IPS-18c (cell line): ENCODE measurements at regions not wholly inside any gene's neighbourhood (a gene's known extent, or its start where the extent isn't known, plus 50 kb on each side); places are given as distances from the start of the nearest gene placed in this dataset.

Experiments
- H3K4me3 ChIP-seq: 2 replicates; pipeline ENCODE4 v1.7.0; 2013; ENCODE audit warnings: low read depth, mild to moderate bottlenecking, low read length, moderate library complexity; ENCODE audit not compliant: insufficient read depth
- H3K9me3 ChIP-seq: one replicate; pipeline ENCODE4 v1.6.1; 2013; ENCODE audit warnings: mild to moderate bottlenecking, low read length, moderate library complexity; ENCODE audit not compliant: control insufficient read depth, insufficient read depth

DNA sequence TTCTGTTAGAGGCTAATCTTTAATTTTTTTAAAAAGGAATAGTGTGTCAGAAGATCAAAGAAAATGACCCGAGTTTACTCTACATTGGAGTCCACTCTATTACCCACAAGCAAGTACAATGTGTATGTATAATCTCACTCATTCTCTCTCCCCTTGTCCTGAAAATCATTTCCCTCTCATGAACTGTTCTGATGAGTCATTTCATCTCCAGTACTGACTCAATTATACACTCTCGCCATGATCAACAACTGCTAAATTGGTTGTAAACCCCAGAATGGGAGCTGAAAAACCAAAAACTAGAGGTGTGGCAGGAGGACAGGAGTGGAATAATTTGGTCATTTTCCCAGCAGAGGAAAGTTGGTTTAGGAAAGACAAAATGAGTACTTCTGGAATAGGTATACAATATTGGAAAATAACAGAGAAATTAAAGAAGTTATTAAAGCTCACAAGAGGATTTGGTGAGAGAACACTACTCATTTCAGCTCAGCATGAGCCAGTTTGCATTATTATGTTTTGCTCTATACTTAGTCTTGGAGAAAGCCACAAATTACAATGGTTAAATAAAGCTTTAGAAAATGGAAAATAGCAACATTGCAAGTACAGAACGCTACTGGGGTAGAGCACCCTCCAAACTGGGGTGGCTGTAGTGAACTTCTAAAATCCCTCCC is 144.3 kb upstream of the PFN2 start:
- no peak overlapping the region for H3K4me3 ChIP-seq

DNA sequence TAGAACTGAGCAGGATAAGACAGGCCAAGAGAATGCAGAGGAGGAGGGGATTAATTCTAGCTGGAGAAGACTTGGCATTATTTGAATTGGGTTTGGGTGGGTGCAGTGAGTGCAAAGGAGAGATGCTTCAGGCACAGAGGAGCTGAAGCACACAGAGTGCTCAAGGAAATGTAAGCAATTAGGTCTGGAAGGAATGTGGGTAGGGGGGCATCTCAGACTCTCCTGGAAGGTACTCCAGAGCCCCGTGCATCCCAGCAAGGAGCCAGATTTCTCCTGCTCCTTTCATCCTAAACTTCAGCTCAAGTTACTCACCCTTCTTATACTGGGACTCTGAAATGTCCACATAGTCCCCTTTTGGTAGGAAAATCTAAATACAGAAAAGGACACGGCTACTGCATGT is 143.6 kb upstream of the PFN2 start:
- H3K4me3 ChIP-seq = no peak overlapping the region
- no peaks in the 10 kb centered on the region for H3K9me3 ChIP-seq

More for the DNA sequence above, 144.3 kb upstream of the PFN2 start:
- H3K9me3 ChIP-seq = no peaks in the 10 kb centered on the region

DNA sequence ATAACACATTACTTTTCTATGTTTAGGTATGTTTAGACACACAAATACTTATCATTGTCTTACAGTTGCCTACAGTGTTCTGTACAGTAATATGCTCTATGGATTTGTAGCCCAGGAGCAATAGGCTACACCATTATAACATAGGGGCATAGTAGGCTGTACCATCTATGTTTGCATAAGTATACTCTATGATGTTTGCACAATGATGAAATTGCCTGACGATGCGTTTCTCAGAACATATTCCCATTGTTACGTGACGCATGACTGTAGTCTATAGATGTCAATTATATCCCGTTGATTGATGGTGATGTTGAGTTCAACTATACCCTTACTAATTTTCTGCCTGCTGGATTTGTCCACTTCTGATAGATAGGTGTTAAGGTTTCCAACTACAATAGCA is 139.4 kb upstream of the PFN2 start:
- H3K4me3 ChIP-seq = no peak overlapping the region
- no peaks in the 10 kb centered on the region for H3K9me3 ChIP-seq

DNA sequence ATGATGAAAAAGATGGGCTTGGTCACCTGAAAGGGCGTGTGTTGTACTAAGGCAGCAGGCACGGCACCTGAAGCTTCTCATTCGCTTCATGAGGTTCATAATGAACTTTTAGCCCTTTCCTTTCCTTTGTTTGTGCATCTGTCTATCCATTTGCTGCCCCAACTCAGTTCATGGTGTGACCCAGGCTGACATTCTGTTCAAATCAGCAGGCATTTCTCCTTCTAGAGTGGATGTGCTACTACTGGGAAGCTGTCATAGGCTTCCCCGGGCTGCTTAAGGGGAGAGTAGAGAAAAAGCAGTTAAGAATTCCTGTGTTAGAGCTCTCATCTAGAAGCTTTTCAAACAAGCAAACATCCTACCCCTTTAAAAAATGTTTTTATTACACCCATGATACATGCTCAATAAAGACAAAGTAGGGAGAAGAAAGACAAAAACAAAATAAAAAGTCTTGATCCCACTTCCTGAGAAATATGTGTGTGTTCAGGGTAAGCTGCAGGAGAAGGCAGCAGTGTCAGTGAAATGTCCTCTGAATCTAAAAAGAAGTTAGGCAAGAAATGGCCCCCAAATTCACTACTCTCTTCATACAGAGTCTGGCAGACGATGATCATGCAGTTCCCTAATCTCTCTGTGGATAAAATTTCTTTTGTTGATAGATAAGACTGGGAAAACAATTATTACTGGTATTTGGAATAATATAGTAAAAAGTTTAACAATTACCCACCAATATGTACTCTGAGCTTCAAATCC is 136.9 kb upstream of the PFN2 start:
- Histone ChIP-seq H3K9me3 (no peaks in the 10 kb centered on the region), H3K4me3 (no peak overlapping the region)

- no peak overlapping the region for H3K4me3 ChIP-seq
- no peaks in the 10 kb centered on the region for H3K9me3 ChIP-seq
Observed at GRCh38 chr3:150106740-150107428, 136.2 kb upstream of the PFN2 start.

GRCh38 chr3:150105886-150106612 is 135.4 kb upstream of the PFN2 start:
- Histone ChIP-seq H3K9me3 (no peaks in the 10 kb centered on the region), H3K4me3 (no peak overlapping the region)

- no peak overlapping the region for H3K4me3 ChIP-seq
Observed at GRCh38 chr3:150105025-150105424, 134.3 kb upstream of the PFN2 start.

DNA sequence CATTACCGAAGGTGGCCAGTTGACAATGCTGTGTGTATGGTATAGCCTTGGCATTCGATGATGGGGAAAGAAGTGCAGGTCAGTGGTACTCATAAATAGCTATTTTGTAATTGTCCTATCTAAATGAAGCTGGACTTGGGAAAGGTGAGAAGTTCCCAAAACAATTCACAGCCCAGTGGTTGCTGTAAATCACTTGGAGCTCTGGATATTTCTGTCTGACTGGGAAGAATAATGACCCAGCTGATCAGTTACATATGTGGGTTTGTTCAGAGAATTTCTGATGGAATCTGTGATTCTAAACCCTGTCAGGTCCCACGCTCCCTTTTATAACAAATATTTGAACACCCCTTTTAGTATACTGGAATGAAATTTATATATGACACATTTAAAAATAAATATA is 133.9 kb upstream of the PFN2 start:
- H3K4me3 ChIP-seq = no peak overlapping the region
- H3K9me3 ChIP-seq = no peaks in the 10 kb centered on the region

More at GRCh38 chr3:150105025-150105424, 134.3 kb upstream of the PFN2 start:
- no peaks in the 10 kb centered on the region for H3K9me3 ChIP-seq

- H3K4me3 ChIP-seq = no peak overlapping the region
- no peaks in the 10 kb centered on the region for H3K9me3 ChIP-seq
Observed at GRCh38 chr3:150101016-150101415, 130.3 kb upstream of the PFN2 start.

GRCh38 chr3:150098621-150099020 is 127.9 kb upstream of the PFN2 start:
- Histone ChIP-seq H3K9me3 (no peaks in the 10 kb centered on the region), H3K4me3 (no peak overlapping the region)

- no peaks in the 10 kb centered on the region for H3K9me3 ChIP-seq
- no peak overlapping the region for H3K4me3 ChIP-seq
Observed at GRCh38 chr3:150097588-150097890, 126.8 kb upstream of the PFN2 start.

DNA sequence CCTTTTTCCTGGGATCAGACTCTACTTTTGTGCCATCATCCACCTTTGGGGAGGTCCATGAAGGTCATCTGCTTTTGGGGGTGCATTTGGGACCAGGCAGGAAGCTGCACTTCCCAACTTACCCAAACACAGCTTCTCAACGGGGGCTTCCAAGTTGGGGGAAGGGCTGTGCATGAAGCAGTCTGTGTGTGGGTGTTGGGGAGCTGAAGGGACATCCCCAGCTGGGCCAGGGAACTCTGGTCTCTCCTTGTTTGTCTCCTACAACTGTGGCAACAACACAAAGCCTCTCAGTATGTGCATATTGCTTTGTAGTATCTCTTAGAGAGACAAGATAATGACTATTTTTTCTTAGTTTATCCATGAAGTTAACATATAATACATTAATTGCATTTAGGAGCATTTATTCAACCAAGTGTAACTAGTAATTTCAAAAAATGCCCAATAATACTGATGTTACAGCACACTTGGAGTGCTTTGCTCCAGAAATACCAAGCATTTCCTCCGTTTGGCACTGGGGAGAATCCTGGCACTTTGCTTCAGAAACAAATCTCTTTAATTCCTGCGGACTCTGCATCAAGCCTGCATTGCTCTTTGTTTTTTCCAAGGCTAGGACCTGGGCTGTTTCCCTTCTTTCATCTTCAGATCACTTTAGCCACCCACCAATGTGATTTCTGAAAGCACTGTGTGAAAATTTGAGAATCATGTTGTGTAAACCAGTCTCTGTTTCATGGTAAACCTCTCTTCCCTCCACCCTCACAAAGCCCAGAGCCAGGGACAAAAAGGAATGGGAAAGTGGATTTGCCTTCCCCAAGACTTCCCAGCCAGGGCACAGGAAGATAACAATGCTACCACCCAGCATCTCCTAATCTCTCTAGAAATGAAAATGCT is 126.2 kb upstream of the PFN2 start:
- H3K4me3 ChIP-seq = 0 out of 2 replicates have a peak overlapping the region, but pooled peaks have one; percentile 5

DNA sequence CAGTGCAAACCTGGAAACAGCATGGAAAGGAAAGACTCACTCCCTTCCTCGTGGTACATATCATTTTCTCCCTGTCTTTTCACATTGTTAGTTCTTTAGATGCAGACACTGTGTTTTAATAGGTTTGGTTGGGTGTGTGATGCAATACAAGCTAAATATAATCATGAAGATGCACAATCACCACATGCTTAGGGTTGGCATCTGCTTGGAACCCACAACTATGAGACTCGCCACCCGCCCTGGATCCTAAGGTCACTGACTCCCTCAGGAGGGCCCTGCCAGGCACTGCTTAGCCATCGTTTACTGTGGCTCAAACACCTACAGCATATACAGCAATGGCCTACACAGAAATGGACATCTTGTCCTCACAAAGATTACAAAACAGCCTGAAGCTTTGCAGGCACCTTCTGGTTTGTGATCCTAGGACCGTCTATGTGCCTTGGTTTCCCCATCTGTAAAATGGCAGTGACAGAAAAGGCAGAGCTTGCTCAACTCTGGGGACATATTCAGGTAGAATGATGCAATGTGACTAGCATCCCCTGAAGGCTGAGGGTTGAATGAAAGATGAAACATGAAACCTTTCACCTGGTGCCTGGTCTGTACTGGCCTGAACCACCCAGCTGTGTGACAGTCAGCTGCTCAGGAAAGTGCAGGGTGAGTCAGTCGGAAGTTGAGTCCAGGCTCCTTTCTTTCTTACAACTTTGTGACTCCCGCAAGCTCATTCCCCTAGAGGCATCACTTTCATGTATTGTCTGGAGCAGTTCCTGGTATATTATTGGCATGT is 123.6 kb upstream of the PFN2 start:
- Histone ChIP-seq H3K4me3 (no peak overlapping the region), H3K9me3 (no peaks in the 10 kb centered on the region)

More for the DNA sequence above, 126.2 kb upstream of the PFN2 start:
- no peaks in the 10 kb centered on the region for H3K9me3 ChIP-seq

- no peak overlapping the region for H3K4me3 ChIP-seq
- H3K9me3 ChIP-seq = no peaks in the 10 kb centered on the region
Observed at GRCh38 chr3:150091626-150092025, 120.9 kb upstream of the PFN2 start.

- Histone ChIP-seq H3K4me3 (no peak overlapping the region), H3K9me3 (no peaks in the 10 kb centered on the region)
Observed at GRCh38 chr3:150090877-150091276, 120.2 kb upstream of the PFN2 start.

DNA sequence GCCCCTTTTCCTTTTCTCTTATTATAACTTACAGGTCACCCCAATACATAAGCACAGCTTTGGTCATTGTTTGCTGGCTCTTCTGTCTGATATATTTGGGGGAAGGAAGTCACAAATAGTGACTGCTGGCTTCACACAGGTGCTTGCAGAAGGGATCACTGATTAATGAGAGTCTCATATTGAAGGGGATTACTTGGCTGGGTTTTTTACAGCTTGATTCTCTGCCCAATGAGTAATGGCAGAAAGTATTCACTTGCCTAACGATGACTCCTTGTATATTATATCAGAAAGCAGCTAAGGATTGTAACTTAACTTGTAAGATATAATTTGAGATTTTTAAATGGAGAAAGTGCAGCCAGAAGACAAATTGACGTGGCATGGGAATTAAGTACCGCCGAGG is 119.3 kb upstream of the PFN2 start:
- no peaks in the 10 kb centered on the region for H3K9me3 ChIP-seq
- no peak overlapping the region for H3K4me3 ChIP-seq
